Stimulated activated naive B cell treated with anti-CD40 and anti-IgM and Interleukin-4, amounts not matched to agents 10 μg/mL and 1 μg/mL and 100 μg/mL, for 72 hours (primary cell): ENCODE measurements at regions not wholly inside any gene's neighbourhood (a gene's known extent, or its start where the extent isn't known, plus 50 kb on each side); places are given as distances from the start of the nearest gene placed in this dataset.
A peak's percentile ranks its signal among the peaks of the same experiment; 100 is the strongest.

Experiments
- ATAC-seq, 2 donors: fragments of 150-1000 bp; cut with Tn5 transposase; replicated peaks; 2 replicates each; pipeline ENCODE4 v1.10.0; 2021; ENCODE audit warnings: moderate library complexity in 1 of 2
- DNase-seq: peaks from one replicate; pipeline ENCODE4 v3.0.0; 2021
- H3K27ac Mint-ChIP-seq: one replicate; pipeline ENCODE4 v1.8.0; 2022; ENCODE audit warnings: mild to moderate bottlenecking, mixed read lengths
- H3K27me3 Mint-ChIP-seq, 2 donors: one replicate each; pipeline ENCODE4 v1.8.0; 2022; ENCODE audit warnings: mixed read lengths in 2 of 2
- H3K36me3 Mint-ChIP-seq, 2 donors: one replicate each; pipeline ENCODE4 v1.8.0; 2022; ENCODE audit warnings: mixed read lengths in 2 of 2, mild to moderate bottlenecking in 1 of 2
- H3K4me1 Mint-ChIP-seq, 2 donors: one replicate each; pipeline ENCODE4 v1.8.0; 2022; ENCODE audit warnings: mixed read lengths in 2 of 2, mild to moderate bottlenecking in 1 of 2
- H3K4me3 Mint-ChIP-seq, 2 donors: one replicate each; pipeline ENCODE4 v1.8.0; 2022; ENCODE audit warnings: mild to moderate bottlenecking in 2 of 2, mixed read lengths in 2 of 2, moderate library complexity in 1 of 2
- H3K9me3 Mint-ChIP-seq, 2 donors: one replicate each; pipeline ENCODE4 v1.8.0; 2022; ENCODE audit warnings: mixed read lengths in 2 of 2, mild to moderate bottlenecking in 1 of 2

- Mint-ChIP-seq H3K9me3 (peaks cover 5 to 8% of the 10 kb centered on the region in 2 donors), H3K36me3 (no peaks in the 10 kb centered on the region), H3K27me3 (no peaks in the 10 kb centered on the region), H3K27ac (no peak overlapping the region), H3K4me3 (no peak overlapping the region), H3K4me1 (no peaks in the 10 kb centered on the region)
- DNase-seq (no peak), ATAC-seq (peak in 1 of 2 donors; percentile 18)
Measured at GRCh38 chrX:144849141-144849540, 398.2 kb upstream of the SPANXN1 start.

GRCh38 chrX:144896323-144896722, 351.0 kb upstream of the SPANXN1 start:
- DNase-seq (no peak), ATAC-seq (peak in 1 of 2 donors; percentile 61)
- H3K27ac Mint-ChIP-seq: no peak overlapping the region
- no peak overlapping the region for H3K4me3 Mint-ChIP-seq
- no peaks in the 10 kb centered on the region for H3K36me3 Mint-ChIP-seq
- H3K9me3 Mint-ChIP-seq: peaks cover 0 to 3% of the 10 kb centered on the region in 2 donors
- H3K27me3 Mint-ChIP-seq: no peaks in the 10 kb centered on the region
- H3K4me1 Mint-ChIP-seq: no peaks in the 10 kb centered on the region

GRCh38 chrX:144901521-144901920, 345.8 kb upstream of the SPANXN1 start:
- Mint-ChIP-seq H3K4me1 (no peaks in the 10 kb centered on the region), H3K27me3 (no peaks in the 10 kb centered on the region), H3K9me3 (peaks cover 0 to 6% of the 10 kb centered on the region in 2 donors), H3K36me3 (no peaks in the 10 kb centered on the region), H3K27ac (no peak overlapping the region), H3K4me3 (no peak overlapping the region)
- no peak for ATAC-seq
- no peak for DNase-seq

- H3K27ac Mint-ChIP-seq: no peak overlapping the region
- no peaks in the 10 kb centered on the region for H3K27me3 Mint-ChIP-seq
- H3K36me3 Mint-ChIP-seq: no peaks in the 10 kb centered on the region
- H3K9me3 Mint-ChIP-seq: peaks cover 1 to 3% of the 10 kb centered on the region in 2 donors
- ATAC-seq: no peak
- DNase-seq: no peak
- H3K4me1 Mint-ChIP-seq: no peaks in the 10 kb centered on the region
- H3K4me3 Mint-ChIP-seq: no peak overlapping the region
Measured at GRCh38 chrX:144916785-144917184, 330.5 kb upstream of the SPANXN1 start.

- Mint-ChIP-seq H3K4me1 (no peaks in the 10 kb centered on the region), H3K9me3 (peaks cover 2 to 3% of the 10 kb centered on the region in 2 donors), H3K36me3 (no peaks in the 10 kb centered on the region), H3K4me3 (no peak overlapping the region), H3K27ac (no peak overlapping the region), H3K27me3 (no peaks in the 10 kb centered on the region)
- no peak for ATAC-seq
- DNase-seq: no peak
Measured at GRCh38 chrX:144918936-144919335, 328.4 kb upstream of the SPANXN1 start.

- Mint-ChIP-seq H3K4me1 (no peaks in the 10 kb centered on the region), H3K9me3 (peaks cover 0 to 2% of the 10 kb centered on the region in 2 donors), H3K27ac (no peak overlapping the region), H3K36me3 (no peaks in the 10 kb centered on the region), H3K27me3 (no peaks in the 10 kb centered on the region), H3K4me3 (no peak overlapping the region)
- no peak for DNase-seq
- no peak for ATAC-seq
Measured at GRCh38 chrX:144946666-144947065, 300.6 kb upstream of the SPANXN1 start.
